ENCODE measurements at regions not wholly inside any gene's neighbourhood (a gene's known extent, or its start where the extent isn't known, plus 50 kb on each side); places are given as distances from the start of the nearest gene placed in this dataset.
"Not testable (repeated sequence)": the region's sequence is repeated elsewhere in the genome, so short reads cannot be mapped to it uniquely, and the experiment has no call there.

DNA sequence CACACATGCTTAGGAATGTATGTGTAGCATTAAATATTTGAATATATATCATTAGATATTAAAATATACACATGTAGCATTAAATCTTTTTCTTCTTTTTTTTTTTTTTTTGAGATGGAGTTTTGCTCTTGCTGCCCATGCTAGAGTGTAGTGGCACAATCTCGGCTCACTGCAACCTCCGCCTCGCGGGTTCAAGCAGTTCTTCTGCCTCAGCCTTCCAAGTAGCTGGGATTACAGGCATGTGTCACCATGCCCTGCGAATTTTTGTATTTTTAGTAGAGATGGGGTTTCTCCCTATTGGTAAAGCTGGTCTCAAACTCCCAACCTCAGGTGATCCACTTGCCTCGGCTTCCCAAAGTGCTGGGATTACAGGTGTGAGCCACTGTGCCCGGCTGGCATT, 1151.6 kb upstream of the FAM98A start:
- TF ChIP-seq, protein P1, sequence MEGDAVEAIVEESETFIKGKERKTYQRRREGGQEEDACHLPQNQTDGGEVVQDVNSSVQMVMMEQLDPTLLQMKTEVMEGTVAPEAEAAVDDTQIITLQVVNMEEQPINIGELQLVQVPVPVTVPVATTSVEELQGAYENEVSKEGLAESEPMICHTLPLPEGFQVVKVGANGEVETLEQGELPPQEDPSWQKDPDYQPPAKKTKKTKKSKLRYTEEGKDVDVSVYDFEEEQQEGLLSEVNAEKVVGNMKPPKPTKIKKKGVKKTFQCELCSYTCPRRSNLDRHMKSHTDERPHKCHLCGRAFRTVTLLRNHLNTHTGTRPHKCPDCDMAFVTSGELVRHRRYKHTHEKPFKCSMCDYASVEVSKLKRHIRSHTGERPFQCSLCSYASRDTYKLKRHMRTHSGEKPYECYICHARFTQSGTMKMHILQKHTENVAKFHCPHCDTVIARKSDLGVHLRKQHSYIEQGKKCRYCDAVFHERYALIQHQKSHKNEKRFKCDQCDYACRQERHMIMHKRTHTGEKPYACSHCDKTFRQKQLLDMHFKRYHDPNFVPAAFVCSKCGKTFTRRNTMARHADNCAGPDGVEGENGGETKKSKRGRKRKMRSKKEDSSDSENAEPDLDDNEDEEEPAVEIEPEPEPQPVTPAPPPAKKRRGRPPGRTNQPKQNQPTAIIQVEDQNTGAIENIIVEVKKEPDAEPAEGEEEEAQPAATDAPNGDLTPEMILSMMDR (conservative IDR thresholded peaks at IDR 0.05; ENCODE audit: low read length): not testable (repeated sequence)
- TF ChIP-seq EZH2phosphoT487 (IDR thresholded peaks at IDR 0.05; ENCODE audit: borderline replicate concordance, low read depth, low read length): not testable (repeated sequence)

Measured in OCI-LY7 (cell line).